HTR-8/SVneo (cell line): ENCODE measurements at regions not wholly inside any gene's neighbourhood (a gene's known extent, or its start where the extent isn't known, plus 50 kb on each side); places are given as distances from the start of the nearest gene placed in this dataset.

Experiments used
- DNase-seq: peaks from one replicate; pipeline ENCODE4 v3.0.0; 2011; ENCODE audit warnings: low spot score, mixed read lengths; ENCODE audit not compliant: insufficient read length
- FAIRE-seq: peaks from 2 replicates; lab custom pipeline; 2011; peaks lifted over from hg19 to GRCh38; lab: Jason Lieb, UNC

- FAIRE-seq (no peak), DNase-seq (no peak)
Measured at GRCh38 chr12:34388636-34389377, 366.5 kb downstream of the ALG10 start.

- FAIRE-seq (no peak), DNase-seq (no peak)
Measured at GRCh38 chr12:34389378-34390170, 367.3 kb downstream of the ALG10 start.

DNA sequence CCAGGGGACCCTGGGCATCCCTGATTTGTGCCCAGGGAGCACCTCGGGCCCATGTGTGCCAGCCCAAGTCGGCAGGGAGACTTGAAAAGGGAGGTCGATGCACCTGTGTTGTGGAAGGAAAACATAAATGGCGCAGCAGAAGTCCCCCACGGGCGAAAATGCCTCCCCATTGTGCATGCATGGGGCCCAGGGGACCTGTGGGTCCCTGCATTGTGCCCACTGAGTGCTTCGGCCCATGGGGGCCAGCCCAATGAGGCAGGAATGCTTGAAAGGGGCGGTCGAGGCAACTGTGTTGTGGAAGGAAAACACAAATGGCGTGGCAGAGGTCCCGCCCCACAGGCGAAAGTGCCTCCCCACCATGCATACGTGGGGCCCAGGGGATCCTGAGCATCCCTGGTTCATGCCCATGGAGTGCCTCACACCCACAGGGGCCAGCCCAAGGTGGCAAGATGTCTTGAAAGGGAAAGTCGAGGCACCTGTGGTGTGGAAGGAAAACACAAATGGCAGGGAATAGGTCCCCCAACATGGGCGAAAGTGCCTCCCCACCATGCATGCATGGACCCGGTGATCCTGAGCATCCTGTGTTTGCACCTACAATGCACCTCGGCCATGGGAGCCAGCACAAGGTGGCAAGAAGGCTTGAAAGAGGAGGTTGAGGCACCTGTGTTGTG lies 368.0 kb downstream of the ALG10 start:
- DNase-seq: no peak
- no peak for FAIRE-seq

DNA sequence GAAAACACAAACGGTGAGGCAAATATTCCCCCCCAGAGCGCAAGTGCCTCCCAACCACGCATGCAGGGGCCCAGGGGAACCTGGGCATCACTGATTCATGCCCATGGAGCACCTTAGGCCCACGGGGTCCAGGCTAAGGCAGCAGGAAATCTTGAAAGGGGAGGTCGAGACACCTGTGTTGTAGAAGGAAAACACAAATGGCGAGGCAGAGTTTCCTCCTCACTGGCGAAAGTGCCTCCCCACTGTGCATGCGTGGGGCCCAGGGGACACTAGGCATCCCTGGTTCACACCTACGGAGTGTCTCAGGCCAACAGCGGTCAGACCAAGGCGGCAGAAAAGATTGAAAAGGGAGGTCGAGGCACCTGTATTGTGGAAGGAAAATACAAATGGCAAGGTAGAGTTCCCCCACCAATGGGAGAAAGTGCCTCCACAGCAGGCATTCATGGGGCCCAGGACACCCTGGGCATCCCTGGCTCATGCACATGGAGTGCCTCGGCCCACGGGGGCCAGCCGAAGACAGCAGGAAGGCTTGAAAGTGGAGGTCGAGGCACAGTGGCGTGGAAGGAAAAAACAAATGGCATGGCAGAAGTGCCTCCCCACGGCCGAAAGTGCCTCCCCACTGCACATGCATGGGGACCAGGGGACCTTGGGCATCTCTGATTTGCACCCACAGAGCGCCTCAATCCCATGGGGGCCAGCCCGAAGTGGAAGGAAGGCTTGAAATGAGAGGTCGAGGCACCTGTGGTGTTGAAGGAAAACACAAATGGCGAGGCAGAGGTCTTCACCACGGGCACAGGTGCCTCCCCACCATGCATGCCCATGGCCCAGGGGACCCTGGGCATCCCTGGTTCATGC lies 368.8 kb downstream of the ALG10 start:
- no peak for FAIRE-seq

GRCh38 chr12:34391771-34392581 lies 369.7 kb downstream of the ALG10 start:
- DNase-seq (no peak), FAIRE-seq (no peak)

More for the DNA sequence above, 368.8 kb downstream of the ALG10 start:
- no peak for DNase-seq

DNA sequence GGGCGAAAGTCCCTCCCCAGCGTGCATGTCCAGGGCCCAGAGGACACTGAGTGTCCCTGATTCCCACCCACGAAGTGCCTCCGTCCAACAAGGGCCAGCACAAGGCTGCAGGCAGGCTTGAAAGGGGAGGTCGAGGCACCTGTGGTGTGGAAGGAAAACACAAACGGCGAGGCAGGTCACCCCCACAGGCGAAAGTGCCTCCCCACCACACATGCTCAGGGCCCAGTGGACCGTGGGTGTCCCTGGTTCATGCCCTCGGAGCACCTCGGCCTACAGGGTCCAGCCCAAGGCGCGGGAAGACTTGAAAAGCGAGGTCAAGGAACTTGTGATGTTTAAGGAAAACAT lies 370.4 kb downstream of the ALG10 start:
- DNase-seq (no peak), FAIRE-seq (no peak)

- FAIRE-seq (no peak), DNase-seq (no peak)
Measured at GRCh38 chr12:34393086-34393820, 371.0 kb downstream of the ALG10 start.

DNA sequence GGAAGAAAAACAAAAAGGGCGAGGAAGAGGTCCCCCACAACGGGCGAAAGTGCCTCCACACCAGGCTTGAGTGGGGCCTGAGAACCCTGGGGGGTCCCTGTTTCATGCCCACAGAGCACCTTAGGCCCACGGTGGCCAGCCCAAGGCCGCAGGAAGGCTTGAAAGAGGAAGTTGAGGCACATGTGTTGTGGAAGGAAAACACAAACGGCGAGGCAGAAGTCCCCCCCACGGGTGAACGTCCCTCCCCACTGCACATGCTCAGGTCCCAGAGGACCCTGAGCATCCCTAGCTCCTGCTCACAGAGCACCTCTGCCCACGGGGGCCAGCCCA lies 371.5 kb downstream of the ALG10 start:
- FAIRE-seq (no peak), DNase-seq (no peak)

GRCh38 chr12:34394211-34395055 lies 372.1 kb downstream of the ALG10 start:
- DNase-seq (no peak), FAIRE-seq (no peak)

DNA sequence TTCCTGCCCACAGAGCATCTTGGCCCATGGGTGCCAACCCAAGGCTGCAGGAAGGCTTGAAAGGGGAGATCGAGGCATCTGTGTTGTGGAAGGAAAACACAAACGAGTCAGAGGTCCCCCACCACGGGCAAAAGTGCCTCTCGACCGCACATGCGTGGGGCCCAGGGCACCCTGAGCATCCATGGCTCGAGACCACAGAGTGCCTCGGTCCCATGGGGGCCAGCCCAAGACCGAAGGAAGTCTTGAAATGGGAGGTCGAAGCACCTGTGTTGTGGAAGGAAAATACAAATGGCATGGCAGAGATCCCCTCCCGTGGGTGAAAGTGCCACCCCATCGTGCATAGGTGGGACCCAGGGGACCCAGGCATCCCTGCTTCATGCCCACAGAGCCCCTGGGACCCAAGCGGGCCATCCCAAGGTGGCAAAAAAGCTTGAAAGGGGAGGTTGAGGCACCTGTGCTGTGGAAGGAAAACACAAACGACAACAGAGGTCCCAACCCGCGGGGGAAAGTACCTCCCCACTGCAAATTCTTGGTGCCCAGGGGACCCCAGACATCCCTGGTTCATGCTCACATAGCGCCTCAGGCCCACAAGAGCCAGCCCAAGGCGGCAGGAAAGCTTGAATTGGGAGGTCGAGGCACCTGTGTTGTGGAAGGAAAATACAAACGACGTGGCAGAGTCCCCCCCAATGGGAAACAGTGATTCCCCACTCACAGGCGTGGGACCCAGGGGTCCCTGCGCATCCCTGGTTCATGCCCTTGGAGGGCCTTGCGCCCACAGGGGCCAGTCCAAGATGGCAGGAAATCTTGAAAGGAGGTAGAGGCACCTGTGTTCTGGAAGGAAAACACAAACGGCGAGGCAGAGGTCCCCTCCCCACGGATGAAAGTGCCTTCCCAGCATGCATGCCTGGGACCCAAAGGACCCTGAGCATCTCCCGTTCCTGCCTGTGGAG lies 373.0 kb downstream of the ALG10 start:
- DNase-seq (no peak), FAIRE-seq (no peak)

- DNase-seq (no peak), FAIRE-seq (no peak)
Measured at GRCh38 chr12:34396006-34396860, 373.9 kb downstream of the ALG10 start.

- DNase-seq: no peak
- FAIRE-seq: no peak
Measured at GRCh38 chr12:34396861-34397590, 374.7 kb downstream of the ALG10 start.

- FAIRE-seq (no peak), DNase-seq (no peak)
Measured at GRCh38 chr12:34397591-34398365, 375.5 kb downstream of the ALG10 start.

- DNase-seq (no peak), FAIRE-seq (no peak)
Measured at GRCh38 chr12:34398366-34398705, 376.0 kb downstream of the ALG10 start.
